HG03565 (cell line): ENCODE measurements at regions not wholly inside any gene's neighbourhood (a gene's known extent, or its start where the extent isn't known, plus 50 kb on each side); places are given as distances from the start of the nearest gene placed in this dataset.

Experiments used
- ATAC-seq: cut with Tn5 transposase; IDR thresholded peaks from one replicate; pipeline ENCODE4 v1.9.1; 2021; ENCODE audit warnings: mild to moderate bottlenecking, moderate library complexity; ENCODE audit not compliant: unreplicated experiment

DNA sequence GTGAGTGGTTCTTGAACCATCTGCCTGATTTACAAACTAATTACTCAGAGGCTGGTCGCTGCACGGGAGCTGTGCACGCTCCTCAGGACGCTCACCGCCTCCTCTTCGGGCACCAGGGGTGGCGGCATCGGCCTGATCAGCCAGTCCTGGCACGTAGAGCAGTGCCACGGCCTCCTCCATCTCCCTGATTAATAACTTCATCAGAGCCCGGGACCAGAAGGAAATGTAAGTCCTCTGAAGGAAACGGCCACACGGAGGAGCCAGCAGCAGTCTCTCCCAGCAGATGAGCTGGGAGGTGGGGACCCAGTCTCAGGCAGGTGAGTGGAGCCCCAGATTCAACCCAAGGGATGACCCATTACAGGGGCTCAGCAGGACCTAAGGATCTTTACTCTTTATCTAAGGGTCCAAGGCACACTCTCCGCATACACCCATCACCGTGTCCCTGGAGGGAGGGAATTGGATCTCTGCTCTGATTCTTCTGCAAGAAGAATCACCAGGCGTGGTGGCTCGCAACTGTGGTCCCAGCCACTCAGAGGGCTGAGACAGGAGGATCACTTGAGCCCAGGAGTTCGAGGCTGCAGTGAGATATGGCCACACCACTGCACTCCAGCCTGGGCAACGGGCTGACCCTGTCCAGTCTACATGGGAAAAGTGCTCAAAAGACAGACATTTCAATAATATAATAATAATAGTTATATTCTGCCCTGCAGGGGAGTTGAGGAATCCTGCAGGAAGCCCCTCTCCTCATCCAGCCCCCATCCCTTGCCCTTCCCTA, 366.5 kb downstream of the SEC14L1 start:
- no peak for ATAC-seq

DNA sequence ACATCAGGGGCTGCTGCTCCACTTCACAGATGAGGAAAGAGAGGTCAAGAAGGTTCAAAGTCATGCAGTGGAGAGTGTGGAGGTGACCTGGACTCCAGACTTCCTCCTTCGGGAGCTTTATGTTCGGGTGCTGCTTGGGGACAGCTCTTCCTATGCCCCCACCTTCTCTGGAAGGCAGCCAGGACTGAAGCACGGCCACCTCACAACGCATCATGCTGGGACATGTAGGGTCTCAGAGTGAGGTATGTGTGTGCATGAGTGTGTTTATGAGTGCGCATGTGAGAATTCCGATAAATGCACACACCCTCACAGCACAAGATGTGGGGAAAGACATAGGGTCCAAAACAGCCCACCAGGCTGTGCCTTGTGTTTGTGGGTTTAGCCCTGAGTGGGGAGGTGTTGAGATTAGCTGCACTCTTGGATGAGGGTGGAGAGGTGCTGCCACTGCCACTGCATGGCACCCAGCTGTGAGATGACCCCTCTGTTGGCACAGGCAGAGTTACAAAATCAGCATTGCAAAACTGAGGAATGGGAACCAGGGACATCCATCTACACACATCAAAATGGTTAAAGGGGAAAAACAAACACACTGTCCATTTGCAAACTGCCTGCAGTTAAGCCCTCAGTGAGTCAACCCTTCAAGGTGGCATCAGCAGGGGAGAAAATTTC, 367.4 kb downstream of the SEC14L1 start:
- ATAC-seq = no peak

DNA sequence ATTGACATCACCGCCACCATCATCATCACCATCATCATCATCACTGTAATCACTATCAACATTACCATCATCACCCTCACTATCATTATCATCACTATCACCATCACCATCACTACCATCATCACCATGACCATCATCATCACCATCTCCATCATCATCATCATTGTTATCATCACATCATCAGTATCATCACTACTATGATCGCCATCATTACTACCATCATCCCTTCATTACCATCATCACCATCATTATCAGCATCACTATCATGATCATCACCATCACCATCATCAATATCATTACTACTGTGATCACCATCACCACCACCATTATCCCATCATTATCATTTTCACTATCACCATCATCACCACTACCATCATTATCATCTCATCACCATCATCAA, 368.3 kb downstream of the SEC14L1 start:
- ATAC-seq = no peak

DNA sequence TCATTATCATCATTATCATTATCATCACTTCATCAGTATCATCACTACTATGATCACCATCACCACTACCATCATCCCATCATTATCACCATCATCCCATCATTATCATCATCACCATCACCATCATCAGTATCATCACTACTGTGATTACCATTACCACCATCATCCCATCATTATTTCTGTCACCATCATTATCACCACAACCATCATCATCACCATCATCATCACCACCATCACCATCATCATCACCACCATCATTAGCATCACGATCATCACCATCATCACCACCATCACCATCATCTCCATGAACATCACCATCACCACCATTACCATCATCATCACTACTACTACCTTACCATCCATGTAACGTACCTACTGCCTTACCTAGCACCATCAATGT, 368.8 kb downstream of the SEC14L1 start:
- ATAC-seq = no peak

DNA sequence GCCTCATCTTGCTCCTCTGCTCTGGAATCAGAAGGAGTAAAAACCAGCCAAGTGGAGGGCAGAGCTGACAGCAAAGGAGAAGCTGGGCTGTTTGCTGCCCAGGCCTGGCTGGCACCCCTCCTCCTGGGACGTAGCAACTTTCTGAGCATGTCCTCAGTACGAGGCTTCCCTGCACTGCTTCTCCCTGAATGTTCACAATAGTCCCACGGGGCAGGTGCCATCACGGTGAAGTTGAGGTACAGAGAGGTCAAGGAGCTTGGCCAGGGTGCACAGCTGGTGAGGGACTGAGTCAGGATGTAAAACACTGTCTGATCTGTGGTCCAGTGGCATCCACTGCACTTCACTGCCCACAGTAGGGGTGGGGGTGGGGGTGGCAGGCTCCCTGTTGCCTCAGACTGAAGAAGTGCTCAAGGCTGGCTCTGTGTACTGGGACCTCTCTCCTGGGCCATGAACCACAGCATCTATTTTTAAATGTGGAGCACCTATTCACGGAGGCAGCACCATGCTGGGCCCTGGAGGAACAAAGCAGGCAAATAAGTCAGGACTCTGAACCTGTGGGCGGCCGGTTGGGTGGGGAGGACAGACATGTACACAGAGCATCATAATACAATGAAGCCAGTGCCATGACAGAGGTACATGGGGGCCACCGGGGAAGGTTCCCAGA, 369.5 kb downstream of the SEC14L1 start:
- ATAC-seq = no peak

DNA sequence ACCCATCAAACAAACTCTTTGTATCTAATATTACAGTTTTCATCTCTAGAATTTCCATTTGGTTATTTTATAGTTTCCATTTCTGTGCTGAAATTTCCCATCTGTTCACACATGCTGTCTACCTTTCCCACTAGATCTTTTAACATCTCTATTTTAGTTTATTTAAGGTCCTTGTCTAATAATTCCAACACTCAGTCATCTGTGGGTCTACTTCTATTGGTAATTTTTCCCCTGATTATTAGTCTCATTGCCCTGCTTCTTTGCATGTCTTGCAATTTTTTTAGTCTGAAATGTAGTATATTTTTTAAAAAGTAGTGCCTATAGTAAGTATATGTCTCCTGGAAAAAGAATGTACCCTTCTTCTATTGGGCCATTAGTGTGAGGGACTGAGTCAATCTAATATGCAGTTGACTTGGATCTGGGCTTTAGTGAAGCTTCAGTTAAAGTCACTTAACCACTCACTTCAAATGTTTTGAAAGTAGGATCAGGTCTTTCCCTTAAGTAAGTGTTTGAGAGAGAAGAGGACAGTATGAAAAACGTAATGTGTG, 370.8 kb downstream of the SEC14L1 start:
- ATAC-seq = no peak

DNA sequence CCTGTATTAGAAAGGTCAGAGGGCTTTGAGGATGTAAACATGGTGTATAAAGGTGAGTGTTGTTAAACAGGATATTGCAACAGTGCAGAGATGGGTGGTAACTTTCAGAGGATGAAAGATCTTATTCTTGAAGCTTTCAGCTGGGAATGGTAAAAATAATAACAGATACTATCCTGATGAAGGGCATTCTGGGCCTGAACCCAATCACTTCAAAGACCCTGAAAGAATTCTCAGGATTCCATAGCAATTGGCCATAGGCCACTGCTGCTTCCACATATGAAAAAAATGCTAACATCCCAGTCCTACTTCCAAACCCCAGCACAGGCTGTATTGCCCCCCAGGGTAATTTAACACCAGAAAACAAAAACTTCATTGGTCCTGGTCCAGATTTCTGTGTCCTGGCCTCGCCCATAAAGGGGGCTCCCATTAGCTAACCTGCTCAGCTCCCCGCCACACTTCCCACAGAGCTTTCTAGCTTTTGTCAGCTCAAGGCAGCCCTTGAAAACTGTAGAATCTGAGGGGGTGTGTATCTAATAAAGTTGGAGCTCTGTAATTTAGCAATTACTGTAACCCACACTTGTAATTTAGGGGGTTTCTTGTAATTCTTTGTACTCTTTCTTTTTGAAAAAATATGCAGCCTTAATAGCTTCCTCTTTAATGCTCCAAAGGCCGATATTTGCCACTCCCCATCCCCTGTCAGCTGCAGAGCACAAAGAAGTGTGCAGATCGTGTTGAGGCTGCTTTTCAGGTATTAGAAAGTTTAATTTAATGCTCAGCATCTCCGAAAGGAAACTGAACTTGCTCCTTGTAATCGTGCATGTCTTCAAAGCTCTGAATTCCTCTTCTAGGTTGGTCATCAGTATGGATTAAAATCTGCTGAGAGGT, 371.5 kb downstream of the SEC14L1 start:
- no peak for ATAC-seq

DNA sequence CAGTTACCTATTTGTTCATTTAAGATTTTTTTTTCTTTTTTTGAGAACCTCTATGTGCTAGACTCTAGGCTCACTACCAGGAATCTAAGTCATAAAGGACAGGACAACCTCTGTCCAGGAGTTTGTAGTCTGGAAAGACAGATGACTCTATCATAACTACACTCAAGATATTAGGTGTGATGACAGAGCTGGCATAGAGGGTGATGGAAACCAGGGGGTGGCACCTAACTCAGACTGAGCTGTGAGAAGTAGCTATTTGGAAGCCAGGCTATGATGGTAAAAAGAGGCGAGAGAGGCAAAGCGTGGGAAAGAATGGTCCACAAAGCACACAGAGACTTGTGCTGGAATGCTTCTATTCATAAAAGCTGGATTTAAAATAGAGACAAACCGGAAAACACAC, 372.3 kb downstream of the SEC14L1 start:
- ATAC-seq = no peak

DNA sequence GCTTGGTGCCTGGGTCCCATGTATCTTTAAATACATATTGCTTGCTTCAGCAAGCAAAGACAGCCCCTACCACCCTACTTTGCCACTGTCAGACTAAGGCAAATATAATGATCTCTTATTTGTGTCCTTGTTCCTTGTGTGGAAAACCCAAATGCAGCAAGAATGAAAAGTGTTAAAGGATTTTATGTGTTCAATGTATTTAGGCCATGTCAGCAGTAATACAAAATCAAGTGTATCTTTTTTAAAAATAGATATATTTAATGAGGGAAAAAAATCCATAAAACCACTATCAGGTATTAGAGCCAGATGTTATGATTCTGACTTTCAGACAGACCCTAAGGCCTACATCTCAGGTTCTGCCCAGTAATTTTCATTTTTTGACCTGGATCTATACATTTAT, 374.5 kb downstream of the SEC14L1 start:
- ATAC-seq = no peak

DNA sequence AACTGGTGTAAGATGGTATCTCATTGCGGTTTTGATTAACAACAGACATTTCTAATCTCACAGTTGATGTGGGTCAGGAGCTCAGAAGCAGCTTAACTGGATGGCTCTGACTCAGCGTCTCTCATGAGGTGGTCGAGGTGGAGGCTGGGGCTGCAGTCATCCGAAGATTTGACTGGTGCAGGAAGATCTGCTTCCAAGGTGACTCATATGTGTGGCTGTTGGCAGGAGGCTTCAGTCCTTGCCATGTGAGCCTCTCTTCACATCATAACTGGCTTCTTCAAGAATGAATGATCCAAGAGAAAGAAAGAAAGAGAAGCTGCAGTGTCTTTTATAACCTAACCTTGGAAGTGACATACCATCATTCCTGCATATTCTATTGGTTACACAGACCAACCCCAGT, 376.1 kb downstream of the SEC14L1 start:
- ATAC-seq = no peak

DNA sequence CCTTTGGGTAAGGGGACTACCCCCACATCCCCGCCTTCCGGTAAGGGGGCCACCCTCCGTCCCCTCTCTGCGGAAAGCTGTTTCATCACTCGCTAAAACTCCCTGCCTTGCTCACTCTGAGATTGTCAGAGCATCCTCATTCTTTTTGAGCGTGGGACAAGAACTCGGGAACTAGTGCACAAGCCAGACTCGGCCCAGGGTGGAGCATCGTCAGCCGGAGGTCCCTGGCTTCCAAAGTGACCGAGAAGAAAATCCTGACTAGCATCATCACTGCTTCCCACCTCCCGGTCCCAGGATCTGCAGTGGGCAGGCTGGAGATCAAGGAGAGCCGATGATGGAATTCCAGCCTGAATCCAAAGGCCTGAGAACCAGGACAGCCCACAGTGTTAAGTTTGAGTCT, 380.3 kb downstream of the SEC14L1 start:
- ATAC-seq = no peak

DNA sequence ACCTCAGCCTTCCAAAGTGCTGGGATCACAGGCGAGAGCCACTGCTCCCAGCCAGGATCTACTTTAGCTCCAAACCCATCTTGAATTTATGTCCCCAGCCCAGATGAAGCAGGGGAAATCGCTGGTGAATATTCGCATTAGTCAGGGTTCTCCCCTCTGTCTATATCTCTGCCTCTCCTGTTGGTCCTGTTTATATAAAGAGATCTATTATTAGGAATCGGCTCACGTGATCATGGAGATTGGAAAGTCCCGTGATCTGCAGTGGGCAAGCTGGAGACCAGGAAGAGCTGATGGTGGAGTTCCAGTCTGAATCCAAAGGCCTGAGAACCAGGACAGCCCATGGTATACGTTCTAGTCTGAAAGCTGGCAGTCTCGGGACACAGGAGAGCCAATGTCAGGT, 382.8 kb downstream of the SEC14L1 start:
- ATAC-seq = no peak

DNA sequence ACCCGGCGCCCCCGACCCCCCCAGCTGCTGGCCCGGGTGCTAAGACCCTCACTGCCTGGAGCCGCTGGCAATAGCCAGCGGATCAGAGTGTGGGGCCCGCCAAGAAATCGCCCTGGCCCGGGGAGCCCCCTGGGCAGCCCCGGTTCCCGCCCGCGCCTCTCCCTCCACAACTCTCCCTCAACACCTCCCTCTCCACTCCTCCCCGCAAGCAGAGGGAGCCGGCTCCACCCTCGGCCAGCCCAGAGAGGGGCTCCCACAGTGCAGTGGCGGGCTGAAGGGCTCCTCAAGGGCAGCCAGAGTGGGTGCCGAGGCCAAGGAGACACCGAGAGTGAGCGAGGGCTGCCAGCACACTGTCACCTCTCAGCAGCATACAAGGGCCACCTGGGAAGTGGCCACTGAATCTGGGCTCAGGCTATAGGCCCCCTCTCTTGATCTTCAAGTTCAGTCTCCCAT, 385.5 kb downstream of the SEC14L1 start:
- no peak for ATAC-seq

DNA sequence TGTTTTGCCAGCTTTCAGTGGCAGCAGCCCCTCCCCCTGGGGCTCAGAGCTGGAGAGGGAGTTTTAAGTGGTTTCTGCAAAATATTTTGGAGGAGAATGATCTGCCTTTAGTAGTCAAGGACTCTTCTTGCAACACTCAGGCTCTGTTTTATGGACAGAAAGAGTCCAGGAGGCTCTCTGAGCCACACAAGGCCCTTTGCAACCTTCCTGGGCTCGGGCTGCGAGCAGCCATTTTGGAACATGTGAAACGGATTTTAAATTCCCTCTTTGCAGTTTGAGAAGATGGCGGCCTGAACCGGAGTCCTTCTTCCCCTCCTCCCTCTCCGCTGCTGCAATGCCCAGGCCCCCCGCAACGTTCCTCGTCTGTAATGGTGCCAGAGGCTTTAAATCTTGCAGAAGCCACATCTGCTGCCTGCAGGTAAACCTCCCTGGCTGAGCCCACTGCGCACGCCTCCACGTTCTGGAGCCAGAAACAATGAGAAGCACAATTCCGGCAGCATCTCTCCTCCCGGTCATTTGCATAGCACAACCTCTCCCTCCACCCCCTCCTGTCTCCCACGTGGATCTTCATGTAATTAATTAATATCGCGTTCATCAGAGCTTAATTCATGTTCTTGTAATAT, 386.1 kb downstream of the SEC14L1 start:
- ATAC-seq = no peak

DNA sequence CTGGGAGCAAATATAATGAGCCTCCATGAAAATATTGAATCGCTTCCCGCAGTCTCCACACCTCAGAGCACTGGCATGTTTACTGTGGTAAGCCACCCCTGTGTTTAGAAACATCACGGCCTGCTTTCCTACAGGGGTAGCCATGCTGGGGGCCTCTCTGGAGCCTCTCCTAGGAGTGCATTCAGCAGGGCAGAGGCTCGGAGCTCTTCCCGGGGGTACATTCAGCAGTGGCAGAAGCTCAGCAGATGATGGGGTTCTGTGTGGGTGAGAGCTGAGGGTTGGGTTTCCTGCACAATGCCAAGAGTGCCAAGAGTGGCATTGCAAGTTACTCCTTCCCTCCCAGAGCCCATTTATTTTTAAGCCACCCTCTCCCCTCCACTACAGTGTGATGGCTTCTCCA, 386.6 kb downstream of the SEC14L1 start:
- no peak for ATAC-seq

DNA sequence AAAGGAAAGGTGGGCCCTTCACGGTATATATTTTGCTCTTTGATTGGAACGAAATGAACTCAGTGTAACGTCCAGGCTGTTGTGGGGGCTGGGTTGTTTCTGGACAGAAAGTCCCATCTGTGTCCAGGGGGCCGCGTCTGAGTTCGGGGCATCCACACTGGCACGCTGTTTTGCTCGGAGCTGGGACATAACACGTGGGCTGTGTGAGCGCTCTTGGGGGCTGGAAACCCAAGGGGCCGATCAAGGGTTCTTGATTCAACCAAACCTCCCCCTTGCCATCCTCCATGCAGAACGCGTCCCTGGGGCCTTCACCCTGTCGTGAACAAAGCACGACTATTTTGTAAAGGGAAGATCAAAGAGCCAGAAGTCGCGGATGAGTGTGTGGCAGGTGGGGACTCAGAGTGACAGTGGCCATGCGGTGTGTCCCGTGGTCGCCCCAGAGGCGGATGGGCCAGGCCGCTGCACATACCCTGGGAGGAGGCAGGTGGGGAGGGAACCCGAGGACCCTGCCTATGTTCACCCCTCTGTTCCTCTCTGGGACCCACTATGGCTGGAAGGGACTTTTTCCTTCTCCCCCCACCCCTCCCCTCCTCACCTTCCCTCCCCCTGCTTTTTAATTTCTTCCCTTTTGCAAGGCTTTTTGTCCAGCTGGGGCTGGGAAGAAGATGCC, 387.2 kb downstream of the SEC14L1 start:
- ATAC-seq = no peak

DNA sequence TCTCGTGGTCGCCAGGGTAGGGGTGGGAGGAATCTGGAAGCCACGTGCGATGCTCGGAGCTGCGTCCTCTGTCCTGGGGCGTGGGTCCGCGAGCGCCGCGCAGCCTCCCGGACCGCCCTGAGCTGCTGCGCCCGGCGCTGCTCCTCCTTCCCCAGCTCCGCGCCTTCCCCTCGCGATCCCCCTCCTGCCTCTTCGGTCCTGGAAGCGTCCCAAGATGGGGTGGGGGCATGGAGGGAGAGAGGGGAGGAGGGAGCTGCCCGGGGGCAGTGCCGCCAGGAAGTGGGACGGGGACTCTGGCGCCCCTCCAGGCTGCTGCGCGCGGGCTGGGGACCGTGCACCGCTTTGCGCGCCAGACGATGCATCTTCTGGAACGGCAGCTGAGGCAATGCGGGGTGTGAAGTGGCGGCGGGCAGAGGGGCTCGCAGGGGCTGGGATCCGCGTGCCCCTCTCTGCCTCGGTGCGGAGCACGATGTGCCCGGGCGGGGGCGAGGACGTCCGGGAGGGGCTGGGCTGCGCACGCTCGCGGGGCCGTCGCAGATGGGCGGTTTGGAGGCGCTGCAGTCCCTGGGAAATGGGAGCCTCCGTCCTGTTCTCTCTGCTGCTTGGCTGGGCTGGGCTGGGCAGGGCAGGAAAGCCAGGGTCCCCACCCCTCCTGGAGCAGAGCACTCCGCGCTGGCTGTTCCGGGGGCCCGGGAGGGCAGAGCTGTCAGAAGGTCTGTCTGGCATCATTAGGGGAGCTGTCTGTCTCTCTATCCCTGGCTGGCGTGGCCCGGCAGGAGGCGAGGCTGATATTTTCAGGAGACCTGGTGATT, 388.0 kb downstream of the SEC14L1 start:
- ATAC-seq = no peak

DNA sequence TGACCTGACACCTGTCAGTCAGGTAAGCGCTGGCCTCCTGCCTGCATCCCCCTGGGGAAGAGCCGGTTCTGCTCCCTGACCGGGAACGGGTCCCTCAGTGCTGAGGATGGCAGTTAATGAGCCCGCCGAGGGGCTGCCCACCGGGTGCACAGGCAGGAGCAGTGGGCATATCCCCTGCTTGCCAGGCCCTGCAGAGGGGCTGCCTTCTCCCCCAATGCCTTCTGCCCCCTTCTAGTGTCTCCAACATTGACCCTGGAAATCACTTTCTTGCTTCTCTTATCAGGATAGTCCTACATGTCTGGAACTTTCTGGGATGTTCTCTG, 388.5 kb downstream of the SEC14L1 start:
- ATAC-seq = no peak

DNA sequence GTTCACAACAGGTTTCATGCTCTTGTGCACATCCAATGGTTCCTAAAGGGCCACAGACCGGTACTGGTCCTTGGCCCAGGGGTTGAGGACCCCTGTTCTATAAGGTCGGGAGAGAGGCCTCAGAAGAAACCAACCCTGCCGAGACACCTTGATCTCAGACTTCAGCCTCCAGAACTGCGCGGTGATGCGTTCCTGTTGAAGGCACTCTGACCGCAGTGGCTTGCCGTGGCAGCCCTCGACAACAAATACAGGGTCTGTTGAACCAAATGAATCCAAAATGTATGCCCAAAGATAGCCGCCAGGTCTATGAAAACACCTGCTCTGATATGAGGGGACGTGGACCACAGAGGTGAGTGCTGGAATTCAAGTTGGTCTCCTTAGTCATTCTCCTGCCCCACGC, 389.8 kb downstream of the SEC14L1 start:
- no peak for ATAC-seq
